ENCODE measurements at regions not wholly inside any gene's neighbourhood (a gene's known extent, or its start where the extent isn't known, plus 50 kb on each side); places are given as distances from the start of the nearest gene placed in this dataset.
"Not testable (repeated sequence)": the region's sequence is repeated elsewhere in the genome, so short reads cannot be mapped to it uniquely, and the experiment has no call there.

DNA sequence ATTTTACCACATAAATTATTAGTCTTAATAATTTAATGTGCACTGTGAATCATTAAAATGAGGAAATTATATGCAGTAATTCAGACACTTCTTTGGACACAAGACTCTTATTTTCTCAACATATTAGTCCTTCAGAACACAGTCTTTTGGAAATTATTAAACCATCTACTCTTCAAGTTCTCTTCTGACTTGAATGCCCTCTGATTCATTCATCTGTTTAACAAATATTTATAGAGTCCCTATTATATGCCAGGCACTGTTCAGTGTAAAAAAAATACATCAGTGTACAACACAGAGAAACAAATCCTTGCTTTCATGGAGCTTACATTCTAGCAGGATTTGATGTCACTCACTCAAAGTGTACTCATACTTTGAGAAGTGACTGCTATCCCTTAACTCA is 163.4 kb upstream of the IL12B start:
- ATAC-seq (no peak), DNase-seq (ENCODE audit: low spot score) (no peak)

DNA sequence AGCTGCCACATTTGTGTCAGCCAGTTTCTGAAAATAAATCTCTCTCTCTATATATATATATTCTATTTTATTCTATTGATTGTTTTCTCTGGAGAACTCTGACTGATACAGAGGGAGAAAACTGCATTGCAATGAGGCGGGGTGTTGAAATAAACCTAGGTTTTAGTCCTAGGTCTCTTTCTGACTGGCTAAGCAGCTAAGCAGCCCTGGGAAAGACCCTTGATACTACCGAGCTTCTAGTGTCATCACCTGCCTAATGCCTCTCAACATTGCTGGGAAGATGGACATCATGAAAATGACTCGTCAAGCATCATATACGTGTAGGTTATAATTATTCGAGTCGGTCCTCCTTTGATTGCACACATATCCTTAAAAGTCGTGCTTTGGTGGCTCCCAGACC is 166.5 kb upstream of the IL12B start:
- no peak for ATAC-seq

GRCh38 chr5:159497221-159497620 is 166.9 kb upstream of the IL12B start:
- ATAC-seq (no peak), DNase-seq (ENCODE audit: low spot score) (no peak)

More for the DNA sequence above, 166.5 kb upstream of the IL12B start:
- DNase-seq (ENCODE audit: low spot score), result no peak

GRCh38 chr5:159498630-159499029 is 168.3 kb upstream of the IL12B start:
- ATAC-seq (no peak), DNase-seq (ENCODE audit: low spot score) (no peak)

GRCh38 chr5:159502116-159502515 is 171.8 kb upstream of the IL12B start:
- ATAC-seq; DNase-seq (ENCODE audit: low spot score): not testable (repeated sequence)

DNA sequence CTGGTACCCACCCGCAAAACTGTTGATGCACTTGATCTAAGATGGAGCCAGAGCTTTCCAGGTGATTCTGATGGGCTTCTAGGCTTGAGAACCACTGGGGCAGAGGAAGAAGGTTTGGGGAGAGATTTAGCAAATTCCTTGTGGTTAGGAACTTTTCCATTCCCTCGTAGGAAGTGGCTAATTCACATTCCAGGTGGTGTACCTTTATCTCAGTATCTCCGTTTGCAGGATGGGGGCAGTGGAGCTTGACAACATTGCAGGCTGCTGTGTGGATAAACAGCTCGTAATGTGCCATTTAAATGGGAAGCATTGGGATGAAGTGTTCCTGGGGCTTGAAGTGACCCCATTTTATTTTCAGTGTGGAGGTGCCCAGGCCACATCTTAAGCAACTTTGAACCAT is 172.9 kb upstream of the IL12B start:
- DNase-seq (ENCODE audit: low spot score) (no peak), ATAC-seq (no peak)

- no peak for DNase-seq (ENCODE audit: low spot score)
- no peak for ATAC-seq
Measured at GRCh38 chr5:159504106-159504856, 174.0 kb upstream of the IL12B start.

GRCh38 chr5:159504857-159505304 is 174.6 kb upstream of the IL12B start:
- no peak for DNase-seq (ENCODE audit: low spot score)
- ATAC-seq, result peak; percentile 72

- DNase-seq (ENCODE audit: low spot score), result no peak
- ATAC-seq, result no peak
Measured at GRCh38 chr5:159507055-159507454, 176.8 kb upstream of the IL12B start.

DNA sequence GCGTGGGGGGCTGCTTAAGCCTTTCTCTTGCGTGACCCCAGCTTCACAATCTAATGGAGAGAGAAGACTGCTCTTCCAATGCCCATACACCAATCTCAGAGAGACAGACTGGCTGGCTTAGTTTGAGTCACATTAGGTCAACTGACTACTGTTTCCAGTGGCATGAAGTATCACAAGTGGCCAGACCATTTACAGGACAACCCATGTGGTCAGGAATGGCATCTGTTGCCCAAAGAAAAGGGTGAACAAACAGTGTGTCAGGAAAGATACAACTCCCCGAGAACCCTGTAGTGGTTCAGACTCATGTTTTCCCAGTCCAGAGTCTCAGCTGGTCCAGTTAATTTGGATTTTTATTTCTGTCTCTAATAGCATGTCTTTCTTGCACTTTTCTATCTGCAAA is 177.4 kb upstream of the IL12B start:
- DNase-seq (ENCODE audit: low spot score) (no peak), ATAC-seq (no peak)

DNA sequence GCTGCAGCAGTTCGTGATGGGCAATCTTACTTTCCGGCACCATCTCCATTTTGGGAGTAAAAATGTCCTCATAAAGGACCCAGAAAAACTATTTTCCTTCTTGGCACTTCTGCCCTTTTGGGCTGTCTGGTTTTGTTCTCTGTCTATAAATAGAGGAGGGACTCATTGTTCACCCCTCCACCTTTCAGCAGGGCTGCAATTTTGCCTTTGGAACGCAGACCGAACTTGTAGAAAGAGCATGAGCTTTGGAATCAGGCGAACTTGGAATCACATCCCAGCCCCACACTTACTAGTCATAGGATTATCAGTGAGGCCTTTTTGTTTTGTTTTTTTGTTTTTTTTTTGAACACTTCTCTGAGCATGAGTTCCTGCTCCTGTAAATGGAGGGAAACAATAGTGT is 178.1 kb upstream of the IL12B start:
- no peak for DNase-seq (ENCODE audit: low spot score)
- ATAC-seq, result no peak

GRCh38 chr5:159509002-159509660 is 178.8 kb upstream of the IL12B start:
- no peak for DNase-seq (ENCODE audit: low spot score)
- ATAC-seq, result no peak

GRCh38 chr5:159510282-159510681 is 180.0 kb upstream of the IL12B start:
- ATAC-seq (peak; percentile 60), DNase-seq (ENCODE audit: low spot score) (no peak)

DNA sequence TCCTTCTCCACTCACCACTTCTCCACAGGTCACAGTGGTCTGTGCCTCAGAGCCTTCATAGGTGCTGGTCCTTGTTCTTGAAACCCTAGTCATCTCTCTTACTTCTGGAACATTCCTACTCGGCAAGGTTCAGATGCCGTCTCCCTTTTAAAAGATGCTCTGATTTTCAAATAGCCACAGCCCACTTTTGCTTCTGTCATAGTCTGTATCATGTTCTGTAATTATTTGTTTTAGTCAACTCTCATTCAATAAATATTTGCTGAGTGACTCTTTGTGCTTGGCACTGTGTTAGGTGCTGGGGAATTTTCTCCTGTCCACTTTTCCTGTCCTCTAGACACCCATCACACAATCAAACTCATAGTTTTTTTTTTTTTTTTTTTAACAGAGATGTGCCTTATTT is 181.3 kb upstream of the IL12B start:
- DNase-seq (ENCODE audit: low spot score) (no peak), ATAC-seq (peak; percentile 80)

GRCh38 chr5:159512064-159512463 is 181.8 kb upstream of the IL12B start:
- ATAC-seq (no peak), DNase-seq (ENCODE audit: low spot score) (no peak)

- ATAC-seq, result no peak
- DNase-seq (ENCODE audit: low spot score), result no peak
Measured at GRCh38 chr5:159514229-159514810, 184.0 kb upstream of the IL12B start.

GRCh38 chr5:159515197-159515596 is 184.9 kb upstream of the IL12B start:
- ATAC-seq (no peak), DNase-seq (ENCODE audit: low spot score) (no peak)

DNA sequence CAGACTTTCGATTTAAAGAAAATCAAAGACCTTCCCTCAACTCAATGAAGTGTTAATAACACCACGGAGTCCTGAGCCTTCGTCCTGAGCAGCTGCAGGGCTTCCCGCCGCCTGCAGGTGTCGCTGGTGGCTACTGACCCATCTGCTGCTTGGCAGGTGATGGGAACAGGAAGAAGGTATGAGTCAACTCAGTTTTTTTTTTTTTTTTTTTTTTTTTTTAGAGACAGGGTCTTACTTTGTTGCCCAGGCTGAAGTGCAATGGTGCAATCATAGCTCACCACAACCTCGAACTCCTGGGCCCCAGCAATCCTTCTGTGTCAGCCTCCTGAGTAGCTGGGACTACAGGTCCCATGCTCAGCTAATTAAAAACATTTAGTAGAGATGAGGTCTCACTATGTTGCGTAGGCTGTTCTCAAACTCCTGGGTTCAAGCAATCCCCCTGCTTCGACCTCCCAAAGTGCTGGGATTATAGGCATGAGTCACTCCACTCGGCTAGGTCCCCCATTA is 185.7 kb upstream of the IL12B start:
- ATAC-seq, result peak; percentile 89
- peak; percentile 62 for DNase-seq (ENCODE audit: low spot score)

GRCh38 chr5:159518371-159518770 is 188.1 kb upstream of the IL12B start:
- DNase-seq (ENCODE audit: low spot score) (no peak), ATAC-seq (peak; percentile 64)

DNA sequence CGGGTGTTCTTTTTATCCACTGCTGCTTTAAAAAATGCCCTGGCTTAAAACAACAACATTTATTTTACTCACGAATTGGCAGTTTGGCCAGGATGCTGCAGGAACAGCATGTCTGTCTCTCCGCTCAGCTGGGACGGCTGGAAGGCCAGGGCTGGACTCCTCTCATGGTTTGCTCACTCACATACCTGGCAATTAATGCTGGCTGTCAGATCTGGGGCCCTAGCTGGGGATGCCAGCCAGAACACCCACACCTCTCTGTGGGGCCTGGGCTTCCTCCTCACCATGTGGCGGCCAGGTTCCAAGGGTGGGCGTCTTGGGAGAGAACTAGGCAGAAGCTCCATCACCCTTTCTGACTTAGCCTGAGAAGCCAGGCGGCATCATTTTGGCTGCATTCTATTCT is 189.1 kb upstream of the IL12B start:
- ATAC-seq (no peak), DNase-seq (ENCODE audit: low spot score) (no peak)

DNA sequence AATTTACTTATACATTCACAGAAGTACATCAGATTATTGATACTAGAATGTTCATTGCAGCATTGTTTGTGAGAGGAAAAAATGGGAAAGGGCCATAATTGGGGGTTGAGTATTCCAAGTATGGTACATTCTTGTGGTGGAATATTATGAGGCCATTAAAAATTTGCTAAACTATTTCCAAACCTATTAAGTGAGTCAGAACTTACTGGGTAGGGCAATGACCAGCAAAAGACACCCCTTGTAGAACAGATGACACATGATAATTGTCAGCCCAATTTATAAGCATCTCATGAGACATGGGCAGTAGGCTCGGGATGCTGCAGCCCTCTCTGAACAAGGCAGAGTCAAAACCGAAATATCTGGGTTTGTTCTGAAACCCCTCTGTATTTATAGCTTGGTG is 192.6 kb upstream of the IL12B start:
- no peak for ATAC-seq
- no peak for DNase-seq (ENCODE audit: low spot score)

GRCh38 chr5:159524279-159524678 is 194.0 kb upstream of the IL12B start:
- DNase-seq (ENCODE audit: low spot score); ATAC-seq: not testable (repeated sequence)
